GM12878 (cell line): ENCODE measurements at regions not wholly inside any gene's neighbourhood (a gene's known extent, or its start where the extent isn't known, plus 50 kb on each side); places are given as distances from the start of the nearest gene placed in this dataset.

ENCODE experiments used
- ETV6 ChIP-seq, 2 experiments: fragments of 450-650 bp in 1 of 2; IDR thresholded peaks in 1 of 2; conservative IDR thresholded peaks in 1 of 2; 2 replicates each; pipeline ENCODE4 v1.6.1; 2014; ENCODE audit warnings: antibody characterized with exemption in 1 of 2, borderline replicate concordance in 1 of 2, low read depth in 1 of 2, mild to moderate bottlenecking in 1 of 2, moderate library complexity in 1 of 2
- IRF5 ChIP-seq: fragments of 450-650 bp; IDR thresholded peaks from 2 replicates; pipeline ENCODE4 v1.6.1; 2017; ENCODE audit warnings: borderline replicate concordance
- KDM1A ChIP-seq: fragments of 200-600 bp; sonication (generic); IDR thresholded peaks from 2 replicates; pipeline ENCODE4 v1.6.1; 2016; ENCODE audit warnings: borderline replicate concordance
- NBN ChIP-seq: fragments of 450-650 bp; IDR thresholded peaks from 2 replicates; pipeline ENCODE4 v1.6.1; 2016
- RAD21 ChIP-seq: IDR thresholded peaks from 2 replicates; pipeline ENCODE4 v1.6.1; 2011; ENCODE audit warnings: mild to moderate bottlenecking, low read depth, low read length, moderate library complexity; ENCODE audit not compliant: insufficient read depth
- SKIL ChIP-seq: fragments of 450-650 bp; IDR thresholded peaks from 2 replicates; pipeline ENCODE4 v1.6.1; 2017; ENCODE audit warnings: mild to moderate bottlenecking, low read depth, inconsistent platforms; ENCODE audit not compliant: poor library complexity, severe bottlenecking
- ZBTB40 ChIP-seq: fragments of 450-650 bp; IDR thresholded peaks from 2 replicates; pipeline ENCODE4 v1.6.1; 2016; ENCODE audit warnings: mild to moderate bottlenecking, moderate library complexity, borderline replicate concordance

GRCh38 chr15:89401631-89402517 lies 67.2 kb upstream of the POLG start:
- TF ChIP-seq SKIL (no peak), ZBTB40 (no peak), RAD21 (no peak), IRF5 (no peak), KDM1A (no peak), ETV6 (conservative IDR thresholded peaks at IDR 0.05 in 1 of 2, IDR thresholded peaks at IDR 0.05 in 1 of 2; ENCODE audit: borderline replicate concordance in 1 of 2, low read depth in 1 of 2) (no peak), NBN (no peak)
